22Rv1 (cell line): ENCODE measurements at regions not wholly inside any gene's neighbourhood (a gene's known extent, or its start where the extent isn't known, plus 50 kb on each side); places are given as distances from the start of the nearest gene placed in this dataset.

ENCODE experiments used
- H3K27ac ChIP-seq: fragments of 450-650 bp; 2 replicates; pipeline ENCODE4 v1.5.1; 2017
- ZFX ChIP-seq: fragments of 450-650 bp; IDR thresholded peaks from 2 replicates; pipeline ENCODE4 v1.6.1; 2017; ENCODE audit warnings: antibody characterized with exemption, borderline replicate concordance
- TF ChIP-seq, protein P1 (sequence below): fragments of 450-650 bp; IDR thresholded peaks from 2 replicates; pipeline ENCODE4 v1.5.1; 2017; ENCODE audit warnings: mild to moderate bottlenecking

- no peak for TF ChIP-seq ZFX
- H3K27ac ChIP-seq: no peak overlapping the region
These were observed 456.7 kb downstream of the TLE4 start for GRCh38 chr9:80028501-80028900.

- no peak overlapping the region for H3K27ac ChIP-seq
- TF ChIP-seq, protein P1, sequence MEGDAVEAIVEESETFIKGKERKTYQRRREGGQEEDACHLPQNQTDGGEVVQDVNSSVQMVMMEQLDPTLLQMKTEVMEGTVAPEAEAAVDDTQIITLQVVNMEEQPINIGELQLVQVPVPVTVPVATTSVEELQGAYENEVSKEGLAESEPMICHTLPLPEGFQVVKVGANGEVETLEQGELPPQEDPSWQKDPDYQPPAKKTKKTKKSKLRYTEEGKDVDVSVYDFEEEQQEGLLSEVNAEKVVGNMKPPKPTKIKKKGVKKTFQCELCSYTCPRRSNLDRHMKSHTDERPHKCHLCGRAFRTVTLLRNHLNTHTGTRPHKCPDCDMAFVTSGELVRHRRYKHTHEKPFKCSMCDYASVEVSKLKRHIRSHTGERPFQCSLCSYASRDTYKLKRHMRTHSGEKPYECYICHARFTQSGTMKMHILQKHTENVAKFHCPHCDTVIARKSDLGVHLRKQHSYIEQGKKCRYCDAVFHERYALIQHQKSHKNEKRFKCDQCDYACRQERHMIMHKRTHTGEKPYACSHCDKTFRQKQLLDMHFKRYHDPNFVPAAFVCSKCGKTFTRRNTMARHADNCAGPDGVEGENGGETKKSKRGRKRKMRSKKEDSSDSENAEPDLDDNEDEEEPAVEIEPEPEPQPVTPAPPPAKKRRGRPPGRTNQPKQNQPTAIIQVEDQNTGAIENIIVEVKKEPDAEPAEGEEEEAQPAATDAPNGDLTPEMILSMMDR: no peak
- TF ChIP-seq ZFX: no peak
These were observed 454.2 kb downstream of the TLE4 start for GRCh38 chr9:80025796-80026520.

GRCh38 chr9:80025131-80025530 is 453.4 kb downstream of the TLE4 start:
- TF ChIP-seq ZFX: no peak
- TF ChIP-seq, protein P1: no peak

DNA sequence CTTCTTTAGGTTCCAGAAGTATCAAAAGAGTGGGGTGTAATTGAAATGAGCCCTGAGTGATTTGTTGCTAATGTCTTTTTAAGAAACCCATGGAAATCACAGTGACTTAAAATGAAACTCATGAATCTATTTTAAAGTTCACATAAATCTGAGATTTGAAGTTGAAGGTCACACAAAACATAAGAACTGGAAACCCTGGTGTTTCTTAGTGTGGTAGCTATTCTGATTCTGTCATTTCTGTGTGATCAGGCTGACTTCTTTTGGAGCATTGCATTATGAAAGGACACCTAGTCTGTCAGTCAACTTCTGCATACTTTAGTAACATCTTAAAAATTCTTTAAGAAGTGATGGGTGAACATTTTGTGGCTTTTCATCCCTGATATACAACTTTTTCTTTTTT is 448.8 kb downstream of the TLE4 start:
- H3K27ac ChIP-seq: no peak overlapping the region
- TF ChIP-seq, protein P1: no peak
- TF ChIP-seq ZFX: no peak

More at GRCh38 chr9:80025131-80025530, 453.4 kb downstream of the TLE4 start:
- no peak overlapping the region for H3K27ac ChIP-seq

GRCh38 chr9:80020056-80020455 is 448.3 kb downstream of the TLE4 start:
- TF ChIP-seq, protein P1: no peak
- no peak for TF ChIP-seq ZFX
- no peak overlapping the region for H3K27ac ChIP-seq

DNA sequence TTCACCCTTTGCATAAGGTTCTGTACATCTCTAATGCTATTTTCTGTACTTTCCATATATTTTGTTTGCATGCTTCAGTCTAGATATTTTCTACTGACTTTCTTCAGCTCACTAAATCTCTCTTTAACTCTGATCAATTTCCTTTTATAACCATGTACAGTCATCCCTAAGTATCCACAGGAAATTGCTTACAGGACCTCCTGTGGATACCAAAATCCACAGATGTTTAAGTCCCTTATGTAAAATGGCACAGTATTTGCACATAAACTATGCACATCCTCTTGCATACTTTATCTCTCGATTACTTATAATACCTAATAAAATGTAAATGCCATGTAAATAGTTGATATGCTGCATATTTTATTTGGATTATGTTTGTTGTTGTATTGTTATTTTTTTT is 442.1 kb downstream of the TLE4 start:
- TF ChIP-seq, protein P1: no peak
- TF ChIP-seq ZFX: no peak
- H3K27ac ChIP-seq: no peak overlapping the region

DNA sequence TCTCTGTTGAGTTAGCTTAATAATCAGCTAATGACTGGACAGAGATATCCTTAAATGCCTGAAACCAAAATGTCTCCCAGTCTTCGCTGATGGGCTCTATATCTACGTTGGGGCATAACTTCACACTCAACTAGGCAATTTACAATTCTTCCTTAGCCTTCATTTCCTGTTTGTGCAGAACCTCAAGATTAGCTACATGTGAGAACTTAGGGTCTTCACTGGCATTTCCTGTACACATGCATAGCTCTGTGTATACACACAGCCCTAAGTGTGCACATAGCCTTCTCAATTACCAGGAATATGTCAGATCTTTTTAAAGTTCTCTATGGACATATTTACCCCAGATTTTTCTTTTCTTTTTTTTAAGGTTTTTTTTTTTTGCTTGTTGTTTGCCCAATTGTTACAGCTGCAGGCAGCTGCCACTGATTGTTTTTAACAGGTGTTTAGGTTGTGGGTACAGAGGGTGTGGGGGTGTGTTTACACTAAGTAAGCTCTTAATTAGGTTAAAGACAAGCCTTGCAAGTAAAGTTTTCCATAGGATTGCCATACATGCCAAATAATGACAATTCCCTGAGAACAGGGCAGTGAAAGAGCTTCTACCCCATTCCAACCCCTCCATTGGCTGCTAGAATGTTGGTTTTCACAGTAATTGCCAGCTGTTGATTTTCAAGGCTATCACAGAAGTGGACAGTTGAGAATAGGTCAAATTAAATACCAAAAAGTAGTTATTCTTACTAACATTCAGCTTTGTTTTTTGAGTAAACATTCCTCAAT is 441.0 kb downstream of the TLE4 start:
- H3K27ac ChIP-seq: no peak overlapping the region
- TF ChIP-seq ZFX: no peak
- TF ChIP-seq, protein P1: no peak
